Posterior vena cava (tissue), 2 donors: ENCODE measurements at regions not wholly inside any gene's neighbourhood (a gene's known extent, or its start where the extent isn't known, plus 50 kb on each side); places are given as distances from the start of the nearest gene placed in this dataset.
"Not testable (repeated sequence)": the region's sequence is repeated elsewhere in the genome, so short reads cannot be mapped to it uniquely, and the experiment has no call there.

ENCODE experiments used
- DNase-seq: peaks from one replicate; pipeline ENCODE4 v3.0.0-alpha.2; 2020; ENCODE audit warnings: low spot score
- intact Hi-C, 2 donors: fragments of 100-400 bp; cut with DNase I; formaldehyde crosslinking; loops; one replicate each; pipeline versions ENCODE4 v1.14.1 to v1.14.2; 2022 to 2023
- donor health status: DM: yes; HTN: yes; CAD: no.
- donor health status: DM: yes; HTN: yes; CAD: no.

- DNase-seq: peak; percentile 77
- intact Hi-C loops: no loop called here
These were observed 4274.9 kb upstream of the OR11H1 start for GRCh38 chr22:11253000-11253511.

- DNase-seq: peak; percentile 74
These were observed 4257.0 kb upstream of the OR11H1 start for GRCh38 chr22:11270981-11271380.

GRCh38 chr22:11285116-11285838, 4242.7 kb upstream of the OR11H1 start:
- intact Hi-C loops: not testable (repeated sequence)
- peak; percentile 81 for DNase-seq

More at GRCh38 chr22:11270981-11271380, 4257.0 kb upstream of the OR11H1 start:
- intact Hi-C loops: not testable (repeated sequence)

GRCh38 chr22:11285839-11286205, 4242.2 kb upstream of the OR11H1 start:
- intact Hi-C loops: not testable (repeated sequence)

GRCh38 chr22:11288246-11289220, 4239.5 kb upstream of the OR11H1 start:
- DNase-seq, intact Hi-C loops: not testable (repeated sequence)

More at GRCh38 chr22:11285839-11286205, 4242.2 kb upstream of the OR11H1 start:
- DNase-seq: not testable (repeated sequence)

GRCh38 chr22:11298126-11298893, 4229.7 kb upstream of the OR11H1 start:
- not testable (repeated sequence) for DNase-seq

GRCh38 chr22:11302427-11302826, 4225.6 kb upstream of the OR11H1 start:
- intact Hi-C loops, DNase-seq: not testable (repeated sequence)

More at GRCh38 chr22:11298126-11298893, 4229.7 kb upstream of the OR11H1 start:
- intact Hi-C loops: not testable (repeated sequence)

GRCh38 chr22:11302904-11303303, 4225.1 kb upstream of the OR11H1 start:
- DNase-seq, intact Hi-C loops: not testable (repeated sequence)

- intact Hi-C loops, DNase-seq: not testable (repeated sequence)
These were observed 4222.8 kb upstream of the OR11H1 start for GRCh38 chr22:11305179-11305578.

GRCh38 chr22:11306933-11307518, 4221.0 kb upstream of the OR11H1 start:
- DNase-seq, intact Hi-C loops: not testable (repeated sequence)

GRCh38 chr22:11307998-11308397, 4220.0 kb upstream of the OR11H1 start:
- peak; percentile 82 for DNase-seq
- intact Hi-C loops: no loop called here

- intact Hi-C loops, DNase-seq: not testable (repeated sequence)
These were observed 4218.2 kb upstream of the OR11H1 start for GRCh38 chr22:11309777-11310176.

- DNase-seq, intact Hi-C loops: not testable (repeated sequence)
These were observed 4217.3 kb upstream of the OR11H1 start for GRCh38 chr22:11310647-11311046.

- intact Hi-C loops, DNase-seq: not testable (repeated sequence)
These were observed 4215.4 kb upstream of the OR11H1 start for GRCh38 chr22:11312640-11313039.

GRCh38 chr22:11313040-11313759, 4214.8 kb upstream of the OR11H1 start:
- intact Hi-C loops, DNase-seq: not testable (repeated sequence)

GRCh38 chr22:11318633-11319032, 4209.4 kb upstream of the OR11H1 start:
- DNase-seq, intact Hi-C loops: not testable (repeated sequence)

GRCh38 chr22:11324439-11325037, 4203.5 kb upstream of the OR11H1 start:
- DNase-seq, intact Hi-C loops: not testable (repeated sequence)
